SK-N-SH treated with all-trans-retinoic acid at 6 μM for 48 hours (cell line): ENCODE measurements at regions not wholly inside any gene's neighbourhood (a gene's known extent, or its start where the extent isn't known, plus 50 kb on each side); places are given as distances from the start of the nearest gene placed in this dataset.
A peak's percentile ranks its signal among the peaks of the same experiment; 100 is the strongest.

Source experiments
- ATAC-seq: fragments of 200-7000 bp; cut with Tn5 transposase; 3 replicates; pipeline ENCODE4 v1.9.1; 2020; ENCODE audit warnings: mild to moderate bottlenecking, moderate library complexity
- CSDC2 ChIP-seq: fragments of 250-450 bp; sonication (Bioruptor Pico); IDR thresholded peaks from 2 replicates; pipeline ENCODE4 v1.5.0; 2020; ENCODE audit warnings: mild to moderate bottlenecking, moderate library complexity
- ISL1 ChIP-seq: fragments of 250-450 bp; sonication (Bioruptor Pico); IDR thresholded peaks from 2 replicates; pipeline ENCODE4 v2.1.2; 2022; ENCODE audit warnings: mild to moderate bottlenecking, moderate library complexity
- SNAI2 ChIP-seq: fragments of 250-450 bp; sonication (Bioruptor Pico); IDR thresholded peaks from 2 replicates; pipeline ENCODE4 v1.5.0; 2020; ENCODE audit warnings: mild to moderate bottlenecking, moderate library complexity
- TCF4 ChIP-seq: fragments of 250-450 bp; sonication (Bioruptor Pico); IDR thresholded peaks from 2 replicates; pipeline ENCODE4 v1.8.0; 2021; ENCODE audit warnings: mild to moderate bottlenecking, moderate library complexity, borderline replicate concordance
- ZC3H10 ChIP-seq: fragments of 250-450 bp; sonication (Bioruptor Pico); IDR thresholded peaks from 2 replicates; pipeline ENCODE4 v1.5.1; 2021; ENCODE audit warnings: mild to moderate bottlenecking, moderate library complexity
- ZFP3 ChIP-seq: fragments of 250-450 bp; sonication (Bioruptor Pico); IDR thresholded peaks from 2 replicates; pipeline ENCODE4 v1.5.0; 2020; ENCODE audit warnings: mild to moderate bottlenecking, moderate library complexity
- ZNF565 ChIP-seq: fragments of 450-650 bp; formaldehyde crosslinking; conservative IDR thresholded peaks from 2 replicates; pipeline ENCODE4 v1.5.0; 2020; ENCODE audit warnings: low read depth, mild to moderate bottlenecking, moderate library complexity
- ZNF70 ChIP-seq: fragments of 450-650 bp; formaldehyde crosslinking; IDR thresholded peaks from 2 replicates; pipeline ENCODE4 v1.5.0; 2020; ENCODE audit warnings: mild to moderate bottlenecking, moderate library complexity
- ZNF8 ChIP-seq: fragments of 450-650 bp; formaldehyde crosslinking; IDR thresholded peaks from 2 replicates; pipeline ENCODE4 v1.5.0; 2020; ENCODE audit warnings: mild to moderate bottlenecking, moderate library complexity
- TF ChIP-seq, protein P1 (sequence below): fragments of 250-450 bp; sonication (Bioruptor Pico); IDR thresholded peaks from 2 replicates; pipeline ENCODE4 v1.5.1; 2020; ENCODE audit warnings: low read depth, mild to moderate bottlenecking, moderate library complexity
- TF ChIP-seq, protein P2 (sequence below): fragments of 250-450 bp; sonication (Bioruptor Pico); IDR thresholded peaks from 2 replicates; pipeline ENCODE4 v1.8.0; 2021; ENCODE audit warnings: low read depth, mild to moderate bottlenecking, moderate library complexity, borderline replicate concordance
- TF ChIP-seq, protein P3 (sequence below): fragments of 250-450 bp; sonication (Bioruptor Pico); IDR thresholded peaks from 2 replicates; pipeline ENCODE4 v1.8.0; 2020; ENCODE audit warnings: mild to moderate bottlenecking, moderate library complexity, borderline replicate concordance
- TF ChIP-seq, protein P4 (sequence below): fragments of 250-450 bp; sonication (Bioruptor Pico); IDR thresholded peaks from 2 replicates; pipeline ENCODE4 v1.5.0; 2020; ENCODE audit warnings: mild to moderate bottlenecking, moderate library complexity

DNA sequence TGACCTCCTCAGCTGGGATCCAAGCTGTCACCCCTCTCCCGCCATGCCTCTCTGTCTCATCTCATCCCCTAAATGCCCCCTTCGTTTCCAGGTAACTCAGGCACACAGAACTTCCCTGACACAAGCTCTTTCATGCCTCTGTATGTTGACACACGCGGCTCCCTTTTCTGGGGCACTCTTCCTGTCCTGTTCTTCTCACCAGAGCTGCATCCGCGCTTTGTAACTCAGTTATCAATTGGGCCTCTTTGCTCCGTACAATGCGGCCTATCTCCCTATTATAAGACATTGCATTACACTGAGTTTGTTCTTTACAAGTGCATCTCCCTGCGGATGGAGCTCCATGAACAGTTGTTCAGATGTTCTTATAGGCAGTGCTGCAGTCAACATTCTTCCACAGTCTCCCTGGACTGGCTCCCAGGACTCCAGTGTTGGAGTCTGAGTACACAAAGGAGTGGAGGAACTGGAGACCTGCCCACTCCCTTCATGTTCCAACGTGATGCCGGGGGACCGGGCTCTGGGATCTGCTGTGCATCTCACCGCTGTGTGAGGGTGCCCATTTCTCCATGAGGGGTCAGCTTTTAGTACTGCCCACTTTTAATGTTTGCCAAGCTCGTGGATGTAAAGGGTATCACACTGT is 56.9 kb upstream of the TNS3 start:
- no peak for ATAC-seq
- no peak for TF ChIP-seq ZFP3 (CRISPR knock-in tag)
- TF ChIP-seq ZNF70 (CRISPR knock-in tag), result no peak
- TF ChIP-seq, protein P1, sequence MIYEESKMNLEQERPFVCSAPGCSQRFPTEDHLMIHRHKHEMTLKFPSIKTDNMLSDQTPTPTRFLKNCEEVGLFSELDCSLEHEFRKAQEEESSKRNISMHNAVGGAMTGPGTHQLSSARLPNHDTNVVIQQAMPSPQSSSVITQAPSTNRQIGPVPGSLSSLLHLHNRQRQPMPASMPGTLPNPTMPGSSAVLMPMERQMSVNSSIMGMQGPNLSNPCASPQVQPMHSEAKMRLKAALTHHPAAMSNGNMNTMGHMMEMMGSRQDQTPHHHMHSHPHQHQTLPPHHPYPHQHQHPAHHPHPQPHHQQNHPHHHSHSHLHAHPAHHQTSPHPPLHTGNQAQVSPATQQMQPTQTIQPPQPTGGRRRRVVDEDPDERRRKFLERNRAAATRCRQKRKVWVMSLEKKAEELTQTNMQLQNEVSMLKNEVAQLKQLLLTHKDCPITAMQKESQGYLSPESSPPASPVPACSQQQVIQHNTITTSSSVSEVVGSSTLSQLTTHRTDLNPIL (CRISPR knock-in tag), result no peak
- TF ChIP-seq, protein P2, sequence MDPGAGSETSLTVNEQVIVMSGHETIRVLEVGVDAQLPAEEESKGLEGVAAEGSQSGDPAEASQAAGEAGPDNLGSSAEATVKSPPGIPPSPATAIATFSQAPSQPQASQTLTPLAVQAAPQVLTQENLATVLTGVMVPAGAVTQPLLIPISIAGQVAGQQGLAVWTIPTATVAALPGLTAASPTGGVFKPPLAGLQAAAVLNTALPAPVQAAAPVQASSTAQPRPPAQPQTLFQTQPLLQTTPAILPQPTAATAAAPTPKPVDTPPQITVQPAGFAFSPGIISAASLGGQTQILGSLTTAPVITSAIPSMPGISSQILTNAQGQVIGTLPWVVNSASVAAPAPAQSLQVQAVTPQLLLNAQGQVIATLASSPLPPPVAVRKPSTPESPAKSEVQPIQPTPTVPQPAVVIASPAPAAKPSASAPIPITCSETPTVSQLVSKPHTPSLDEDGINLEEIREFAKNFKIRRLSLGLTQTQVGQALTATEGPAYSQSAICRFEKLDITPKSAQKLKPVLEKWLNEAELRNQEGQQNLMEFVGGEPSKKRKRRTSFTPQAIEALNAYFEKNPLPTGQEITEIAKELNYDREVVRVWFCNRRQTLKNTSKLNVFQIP (CRISPR knock-in tag), result no peak

DNA sequence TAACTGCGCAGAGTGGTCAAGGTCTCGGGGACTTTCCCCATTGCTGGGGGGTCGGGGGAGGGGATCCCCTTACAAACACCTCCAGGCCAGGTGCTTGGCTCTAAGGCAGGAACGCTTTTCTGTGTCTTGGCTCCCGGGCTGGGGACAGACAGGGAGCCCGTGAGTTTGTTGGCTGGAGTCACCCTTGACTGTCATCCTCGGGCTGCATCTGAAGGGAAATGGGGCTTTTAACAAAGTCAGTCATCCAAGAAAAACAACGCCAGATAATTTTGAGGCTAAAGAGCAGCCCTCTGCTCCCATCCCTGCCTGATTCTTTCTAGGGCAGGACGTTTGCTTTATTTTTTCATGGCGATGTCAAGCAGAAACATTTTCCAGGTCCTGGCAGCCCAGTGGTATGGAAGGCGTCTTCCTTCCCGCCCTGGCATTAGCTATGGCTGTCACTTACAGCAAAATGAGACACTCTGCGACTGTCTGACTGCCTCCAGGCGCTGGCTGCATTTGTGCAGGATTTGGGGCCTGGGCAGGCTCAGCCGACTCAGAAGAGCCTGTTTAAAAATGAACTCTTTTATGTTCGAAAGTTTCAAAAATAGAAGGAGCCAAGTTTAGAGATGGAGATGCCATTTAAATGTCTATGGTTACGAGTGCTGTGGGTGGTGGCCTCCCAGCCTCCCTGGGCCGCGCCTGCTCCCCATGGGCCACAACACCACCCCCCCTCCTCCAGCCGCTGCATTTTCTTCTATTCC is 54.7 kb upstream of the TNS3 start:
- TF ChIP-seq ISL1 (CRISPR knock-in tag) (peak; percentile 89), TCF4 (peak; percentile 73), ZFP3 (CRISPR knock-in tag) (no peak), SNAI2 (0 out of 2 replicates have a peak, but pooled peaks have one; percentile 64), ZNF565 (CRISPR knock-in tag) (no peak), ZC3H10 (CRISPR knock-in tag) (no peak)
- TF ChIP-seq, protein P3, sequence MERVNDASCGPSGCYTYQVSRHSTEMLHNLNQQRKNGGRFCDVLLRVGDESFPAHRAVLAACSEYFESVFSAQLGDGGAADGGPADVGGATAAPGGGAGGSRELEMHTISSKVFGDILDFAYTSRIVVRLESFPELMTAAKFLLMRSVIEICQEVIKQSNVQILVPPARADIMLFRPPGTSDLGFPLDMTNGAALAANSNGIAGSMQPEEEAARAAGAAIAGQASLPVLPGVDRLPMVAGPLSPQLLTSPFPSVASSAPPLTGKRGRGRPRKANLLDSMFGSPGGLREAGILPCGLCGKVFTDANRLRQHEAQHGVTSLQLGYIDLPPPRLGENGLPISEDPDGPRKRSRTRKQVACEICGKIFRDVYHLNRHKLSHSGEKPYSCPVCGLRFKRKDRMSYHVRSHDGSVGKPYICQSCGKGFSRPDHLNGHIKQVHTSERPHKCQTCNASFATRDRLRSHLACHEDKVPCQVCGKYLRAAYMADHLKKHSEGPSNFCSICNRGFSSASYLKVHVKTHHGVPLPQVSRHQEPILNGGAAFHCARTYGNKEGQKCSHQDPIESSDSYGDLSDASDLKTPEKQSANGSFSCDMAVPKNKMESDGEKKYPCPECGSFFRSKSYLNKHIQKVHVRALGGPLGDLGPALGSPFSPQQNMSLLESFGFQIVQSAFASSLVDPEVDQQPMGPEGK (CRISPR knock-in tag), result peak; percentile 74
- TF ChIP-seq, protein P4, sequence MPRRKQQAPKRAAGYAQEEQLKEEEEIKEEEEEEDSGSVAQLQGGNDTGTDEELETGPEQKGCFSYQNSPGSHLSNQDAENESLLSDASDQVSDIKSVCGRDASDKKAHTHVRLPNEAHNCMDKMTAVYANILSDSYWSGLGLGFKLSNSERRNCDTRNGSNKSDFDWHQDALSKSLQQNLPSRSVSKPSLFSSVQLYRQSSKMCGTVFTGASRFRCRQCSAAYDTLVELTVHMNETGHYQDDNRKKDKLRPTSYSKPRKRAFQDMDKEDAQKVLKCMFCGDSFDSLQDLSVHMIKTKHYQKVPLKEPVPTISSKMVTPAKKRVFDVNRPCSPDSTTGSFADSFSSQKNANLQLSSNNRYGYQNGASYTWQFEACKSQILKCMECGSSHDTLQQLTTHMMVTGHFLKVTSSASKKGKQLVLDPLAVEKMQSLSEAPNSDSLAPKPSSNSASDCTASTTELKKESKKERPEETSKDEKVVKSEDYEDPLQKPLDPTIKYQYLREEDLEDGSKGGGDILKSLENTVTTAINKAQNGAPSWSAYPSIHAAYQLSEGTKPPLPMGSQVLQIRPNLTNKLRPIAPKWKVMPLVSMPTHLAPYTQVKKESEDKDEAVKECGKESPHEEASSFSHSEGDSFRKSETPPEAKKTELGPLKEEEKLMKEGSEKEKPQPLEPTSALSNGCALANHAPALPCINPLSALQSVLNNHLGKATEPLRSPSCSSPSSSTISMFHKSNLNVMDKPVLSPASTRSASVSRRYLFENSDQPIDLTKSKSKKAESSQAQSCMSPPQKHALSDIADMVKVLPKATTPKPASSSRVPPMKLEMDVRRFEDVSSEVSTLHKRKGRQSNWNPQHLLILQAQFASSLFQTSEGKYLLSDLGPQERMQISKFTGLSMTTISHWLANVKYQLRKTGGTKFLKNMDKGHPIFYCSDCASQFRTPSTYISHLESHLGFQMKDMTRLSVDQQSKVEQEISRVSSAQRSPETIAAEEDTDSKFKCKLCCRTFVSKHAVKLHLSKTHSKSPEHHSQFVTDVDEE (CRISPR knock-in tag), result peak; percentile 84
- TF ChIP-seq, all 23 proteins: peak for 5
- ATAC-seq, result peak; percentile 54

DNA sequence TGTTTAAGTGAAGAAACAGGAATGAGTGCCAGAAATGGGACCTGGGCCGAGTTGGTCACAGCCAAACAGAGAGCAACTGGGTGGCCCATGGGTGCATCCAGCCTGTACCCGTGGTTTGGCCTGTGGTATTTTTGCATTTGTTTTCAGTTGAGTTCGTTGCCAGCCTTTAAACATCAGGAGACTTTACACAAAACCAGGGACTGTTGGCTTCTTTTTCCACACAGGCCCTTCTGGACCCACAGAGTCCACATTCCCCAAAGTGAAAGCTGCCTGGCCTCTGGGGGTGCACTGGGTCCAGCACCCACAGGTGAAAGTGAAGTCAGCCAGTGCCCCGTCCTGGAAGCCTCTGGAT is 54.1 kb upstream of the TNS3 start:
- peak; percentile 25 for ATAC-seq
- TF ChIP-seq, protein P4 (CRISPR knock-in tag), result no peak
- TF ChIP-seq CSDC2 (CRISPR knock-in tag) (peak; percentile 81; the same call in 1 of the 2 replicates), ZNF8 (CRISPR knock-in tag) (peak; percentile 25; the same call in 1 of the 2 replicates)
- TF ChIP-seq, all 23 proteins: peak for 2
